SK-N-SH treated with all-trans-retinoic acid at 6 μM for 48 hours (cell line): ENCODE measurements at regions not wholly inside any gene's neighbourhood (a gene's known extent, or its start where the extent isn't known, plus 50 kb on each side); places are given as distances from the start of the nearest gene placed in this dataset.

Experiments used
- ATAC-seq: fragments of 200-7000 bp; cut with Tn5 transposase; 3 replicates; pipeline ENCODE4 v1.9.1; 2020; ENCODE audit warnings: mild to moderate bottlenecking, moderate library complexity
- ARNTL ChIP-seq: fragments of 450-650 bp; formaldehyde crosslinking; IDR thresholded peaks from 2 replicates; pipeline ENCODE4 v1.5.0; 2020; ENCODE audit warnings: low read depth, mild to moderate bottlenecking, moderate library complexity, borderline replicate concordance
- BACH2 ChIP-seq: fragments of 250-450 bp; sonication (Bioruptor Pico); IDR thresholded peaks from 2 replicates; pipeline ENCODE4 v1.9.0; 2021; ENCODE audit warnings: mild to moderate bottlenecking, borderline replicate concordance
- CSDC2 ChIP-seq: fragments of 250-450 bp; sonication (Bioruptor Pico); IDR thresholded peaks from 2 replicates; pipeline ENCODE4 v1.5.0; 2020; ENCODE audit warnings: mild to moderate bottlenecking, moderate library complexity
- ESRRG ChIP-seq: fragments of 250-450 bp; sonication (Bioruptor Pico); IDR thresholded peaks from 2 replicates; pipeline ENCODE4 v1.6.1; 2021; ENCODE audit warnings: mild to moderate bottlenecking
- GLIS3 ChIP-seq: fragments of 250-450 bp; sonication (Bioruptor Pico); IDR thresholded peaks from 2 replicates; pipeline ENCODE4 v1.5.0; 2020; ENCODE audit warnings: mild to moderate bottlenecking, moderate library complexity
- ISL1 ChIP-seq: fragments of 250-450 bp; sonication (Bioruptor Pico); IDR thresholded peaks from 2 replicates; pipeline ENCODE4 v2.1.2; 2022; ENCODE audit warnings: mild to moderate bottlenecking, moderate library complexity
- OSR1 ChIP-seq: fragments of 250-450 bp; sonication (Bioruptor Pico); IDR thresholded peaks from 2 replicates; pipeline ENCODE4 v1.8.0; 2022; ENCODE audit warnings: moderate library complexity, mild to moderate bottlenecking, inconsistent platforms
- PATZ1 ChIP-seq: fragments of 250-450 bp; sonication (Bioruptor Pico); IDR thresholded peaks from 2 replicates; pipeline ENCODE4 v1.8.0; 2020; ENCODE audit warnings: mild to moderate bottlenecking, moderate library complexity, borderline replicate concordance
- PPARA ChIP-seq: fragments of 250-450 bp; sonication (Bioruptor Pico); IDR thresholded peaks from 2 replicates; pipeline ENCODE4 v1.5.0; 2020; ENCODE audit warnings: mild to moderate bottlenecking, borderline replicate concordance
- RARB ChIP-seq: fragments of 250-450 bp; sonication (Bioruptor Pico); IDR thresholded peaks from 2 replicates; pipeline ENCODE4 v1.8.0; 2021; ENCODE audit warnings: mild to moderate bottlenecking, moderate library complexity
- SNAI2 ChIP-seq: fragments of 250-450 bp; sonication (Bioruptor Pico); IDR thresholded peaks from 2 replicates; pipeline ENCODE4 v1.5.0; 2020; ENCODE audit warnings: mild to moderate bottlenecking, moderate library complexity
- TCF4 ChIP-seq: fragments of 250-450 bp; sonication (Bioruptor Pico); IDR thresholded peaks from 2 replicates; pipeline ENCODE4 v1.8.0; 2021; ENCODE audit warnings: mild to moderate bottlenecking, moderate library complexity, borderline replicate concordance
- TOX ChIP-seq: fragments of 250-450 bp; sonication (Bioruptor Pico); IDR thresholded peaks from 2 replicates; pipeline ENCODE4 v1.8.0; 2021; ENCODE audit warnings: mild to moderate bottlenecking, moderate library complexity, borderline replicate concordance
- ZC3H10 ChIP-seq: fragments of 250-450 bp; sonication (Bioruptor Pico); IDR thresholded peaks from 2 replicates; pipeline ENCODE4 v1.5.1; 2021; ENCODE audit warnings: mild to moderate bottlenecking, moderate library complexity
- ZFP3 ChIP-seq: fragments of 250-450 bp; sonication (Bioruptor Pico); IDR thresholded peaks from 2 replicates; pipeline ENCODE4 v1.5.0; 2020; ENCODE audit warnings: mild to moderate bottlenecking, moderate library complexity
- ZFP30 ChIP-seq: fragments of 450-650 bp; formaldehyde crosslinking; IDR thresholded peaks from 2 replicates; pipeline ENCODE4 v1.5.0; 2022; ENCODE audit warnings: mild to moderate bottlenecking, moderate library complexity
- ZNF565 ChIP-seq: fragments of 450-650 bp; formaldehyde crosslinking; conservative IDR thresholded peaks from 2 replicates; pipeline ENCODE4 v1.5.0; 2020; ENCODE audit warnings: low read depth, mild to moderate bottlenecking, moderate library complexity
- ZNF70 ChIP-seq: fragments of 450-650 bp; formaldehyde crosslinking; IDR thresholded peaks from 2 replicates; pipeline ENCODE4 v1.5.0; 2020; ENCODE audit warnings: mild to moderate bottlenecking, moderate library complexity
- ZNF8 ChIP-seq: fragments of 450-650 bp; formaldehyde crosslinking; IDR thresholded peaks from 2 replicates; pipeline ENCODE4 v1.5.0; 2020; ENCODE audit warnings: mild to moderate bottlenecking, moderate library complexity
- TF ChIP-seq, protein P1 (sequence below): fragments of 250-450 bp; sonication (Bioruptor Pico); IDR thresholded peaks from 2 replicates; pipeline ENCODE4 v1.5.0; 2020; ENCODE audit warnings: mild to moderate bottlenecking, moderate library complexity
- TF ChIP-seq, protein P2 (sequence below): fragments of 250-450 bp; sonication (Bioruptor Pico); IDR thresholded peaks from 2 replicates; pipeline ENCODE4 v1.5.1; 2021; ENCODE audit warnings: mild to moderate bottlenecking, moderate library complexity

GRCh38 chr2:23027396-23027795 lies 357.6 kb upstream of the KLHL29 start:
- TF ChIP-seq RARB (CRISPR knock-in tag), result no peak
- no peak for TF ChIP-seq BACH2
- no peak for TF ChIP-seq ISL1 (CRISPR knock-in tag)
- no peak for TF ChIP-seq GLIS3
- no peak for TF ChIP-seq ZC3H10 (CRISPR knock-in tag)
- no peak for TF ChIP-seq ZFP3 (CRISPR knock-in tag)
- TF ChIP-seq TCF4 (CRISPR knock-in tag), result no peak
- no peak for TF ChIP-seq ZNF8 (CRISPR knock-in tag)
- TF ChIP-seq, protein P1, sequence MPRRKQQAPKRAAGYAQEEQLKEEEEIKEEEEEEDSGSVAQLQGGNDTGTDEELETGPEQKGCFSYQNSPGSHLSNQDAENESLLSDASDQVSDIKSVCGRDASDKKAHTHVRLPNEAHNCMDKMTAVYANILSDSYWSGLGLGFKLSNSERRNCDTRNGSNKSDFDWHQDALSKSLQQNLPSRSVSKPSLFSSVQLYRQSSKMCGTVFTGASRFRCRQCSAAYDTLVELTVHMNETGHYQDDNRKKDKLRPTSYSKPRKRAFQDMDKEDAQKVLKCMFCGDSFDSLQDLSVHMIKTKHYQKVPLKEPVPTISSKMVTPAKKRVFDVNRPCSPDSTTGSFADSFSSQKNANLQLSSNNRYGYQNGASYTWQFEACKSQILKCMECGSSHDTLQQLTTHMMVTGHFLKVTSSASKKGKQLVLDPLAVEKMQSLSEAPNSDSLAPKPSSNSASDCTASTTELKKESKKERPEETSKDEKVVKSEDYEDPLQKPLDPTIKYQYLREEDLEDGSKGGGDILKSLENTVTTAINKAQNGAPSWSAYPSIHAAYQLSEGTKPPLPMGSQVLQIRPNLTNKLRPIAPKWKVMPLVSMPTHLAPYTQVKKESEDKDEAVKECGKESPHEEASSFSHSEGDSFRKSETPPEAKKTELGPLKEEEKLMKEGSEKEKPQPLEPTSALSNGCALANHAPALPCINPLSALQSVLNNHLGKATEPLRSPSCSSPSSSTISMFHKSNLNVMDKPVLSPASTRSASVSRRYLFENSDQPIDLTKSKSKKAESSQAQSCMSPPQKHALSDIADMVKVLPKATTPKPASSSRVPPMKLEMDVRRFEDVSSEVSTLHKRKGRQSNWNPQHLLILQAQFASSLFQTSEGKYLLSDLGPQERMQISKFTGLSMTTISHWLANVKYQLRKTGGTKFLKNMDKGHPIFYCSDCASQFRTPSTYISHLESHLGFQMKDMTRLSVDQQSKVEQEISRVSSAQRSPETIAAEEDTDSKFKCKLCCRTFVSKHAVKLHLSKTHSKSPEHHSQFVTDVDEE (CRISPR knock-in tag), result no peak
- no peak for TF ChIP-seq ZNF70 (CRISPR knock-in tag)
- TF ChIP-seq PATZ1 (CRISPR knock-in tag), result no peak
- no peak for TF ChIP-seq PPARA
- TF ChIP-seq ESRRG (CRISPR knock-in tag), result no peak
- TF ChIP-seq OSR1 (CRISPR knock-in tag), result no peak
- TF ChIP-seq, protein P2, sequence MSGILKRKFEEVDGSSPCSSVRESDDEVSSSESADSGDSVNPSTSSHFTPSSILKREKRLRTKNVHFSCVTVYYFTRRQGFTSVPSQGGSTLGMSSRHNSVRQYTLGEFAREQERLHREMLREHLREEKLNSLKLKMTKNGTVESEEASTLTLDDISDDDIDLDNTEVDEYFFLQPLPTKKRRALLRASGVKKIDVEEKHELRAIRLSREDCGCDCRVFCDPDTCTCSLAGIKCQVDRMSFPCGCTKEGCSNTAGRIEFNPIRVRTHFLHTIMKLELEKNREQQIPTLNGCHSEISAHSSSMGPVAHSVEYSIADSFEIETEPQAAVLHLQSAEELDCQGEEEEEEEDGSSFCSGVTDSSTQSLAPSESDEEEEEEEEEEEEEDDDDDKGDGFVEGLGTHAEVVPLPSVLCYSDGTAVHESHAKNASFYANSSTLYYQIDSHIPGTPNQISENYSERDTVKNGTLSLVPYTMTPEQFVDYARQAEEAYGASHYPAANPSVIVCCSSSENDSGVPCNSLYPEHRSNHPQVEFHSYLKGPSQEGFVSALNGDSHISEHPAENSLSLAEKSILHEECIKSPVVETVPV (CRISPR knock-in tag), result no peak
- no peak for TF ChIP-seq TOX (CRISPR knock-in tag)
- TF ChIP-seq, all 23 proteins: peak for 0
- no peak for ATAC-seq

DNA sequence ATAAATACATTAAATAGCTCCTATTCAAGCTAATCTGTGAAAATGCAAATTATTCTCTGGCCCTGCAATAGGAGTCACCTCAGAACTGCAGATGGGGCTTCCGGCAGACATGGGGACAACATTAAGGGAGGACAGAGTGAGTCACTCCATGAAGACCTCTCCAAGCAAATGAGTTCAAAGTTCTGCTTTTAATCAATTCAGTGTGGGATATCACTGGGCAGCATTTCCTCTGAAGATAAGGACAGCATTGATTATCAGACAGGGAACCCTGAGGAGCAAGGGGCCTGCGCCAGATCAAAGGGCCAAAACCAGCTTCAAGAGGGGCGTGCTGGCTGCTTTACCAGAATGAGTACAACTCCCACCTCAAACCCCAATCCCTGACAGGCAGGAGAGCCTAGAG lies 356.9 kb upstream of the KLHL29 start:
- ATAC-seq, result no peak
- no peak for TF ChIP-seq PATZ1 (CRISPR knock-in tag)
- TF ChIP-seq, protein P2 (CRISPR knock-in tag), result no peak

GRCh38 chr2:23029111-23029510 lies 355.9 kb upstream of the KLHL29 start:
- ATAC-seq, result no peak
- no peak for TF ChIP-seq ISL1 (CRISPR knock-in tag)
- TF ChIP-seq ZFP30, result no peak
- TF ChIP-seq CSDC2 (CRISPR knock-in tag), result no peak
- TF ChIP-seq, all 23 proteins: peak for 0

DNA sequence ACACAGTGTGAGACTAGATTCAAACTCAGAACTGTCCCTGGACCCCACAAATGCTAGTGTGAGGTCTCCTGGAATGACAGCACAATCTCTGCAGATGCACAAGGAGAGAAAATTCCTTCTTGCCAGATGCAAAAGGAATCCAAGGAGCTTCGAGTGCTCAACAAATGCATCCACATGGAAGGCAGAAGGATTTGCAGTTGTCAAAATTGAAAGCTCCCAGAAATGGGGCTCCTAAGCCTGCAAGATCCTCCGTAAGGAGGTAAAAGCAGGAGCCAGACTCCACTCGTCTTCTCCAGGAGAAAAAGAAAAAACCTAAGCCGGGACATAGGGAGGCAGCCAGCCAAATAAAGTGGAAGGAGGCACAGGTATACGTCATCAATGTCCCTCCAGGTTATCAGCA lies 355.0 kb upstream of the KLHL29 start:
- no peak for ATAC-seq
- TF ChIP-seq ESRRG (CRISPR knock-in tag) (no peak), ARNTL (CRISPR knock-in tag) (no peak), TOX (CRISPR knock-in tag) (no peak), OSR1 (CRISPR knock-in tag) (no peak), SNAI2 (CRISPR knock-in tag) (no peak), BACH2 (no peak), PPARA (no peak), ZFP30 (no peak), ZNF565 (CRISPR knock-in tag) (no peak), ZC3H10 (CRISPR knock-in tag) (no peak), PATZ1 (CRISPR knock-in tag) (no peak), ZFP3 (CRISPR knock-in tag) (no peak), GLIS3 (no peak), CSDC2 (CRISPR knock-in tag) (no peak)
- TF ChIP-seq, protein P2 (CRISPR knock-in tag), result no peak
